Stomach (tissue), 8 donors: ENCODE measurements at regions not wholly inside any gene's neighbourhood (a gene's known extent, or its start where the extent isn't known, plus 50 kb on each side); places are given as distances from the start of the nearest gene placed in this dataset.

Source experiments
- DNase-seq, 2 donors: peaks; one replicate each; pipeline versions ENCODE4 v3.0.0 to v3.0.0-alpha.2; 2013 to 2019
- H3K27ac ChIP-seq, 5 donors: fragments of 200-600 bp in 4 of 5; sonication (generic) in 4 of 5; one replicate each; pipeline ENCODE4 v1.5.1; 2013 to 2019; ENCODE audit warnings: mild to moderate bottlenecking in 1 of 5, moderate library complexity in 1 of 5
- H3K27me3 ChIP-seq, 3 donors: fragments of 200-600 bp; sonication (generic); one replicate each; pipeline ENCODE4 v1.5.1; 2017 to 2019; ENCODE audit warnings: mixed run types in 1 of 3
- H3K36me3 ChIP-seq, 4 donors: fragments of 200-600 bp; sonication (generic); 1 replicate in 3 of 4; 2 replicates in 1 of 4; pipeline ENCODE4 v1.5.1; 2016 to 2019
- H3K4me1 ChIP-seq, 4 donors: fragments of 200-600 bp; sonication (generic); one replicate each; pipeline ENCODE4 v1.5.1; 2016 to 2019
- H3K4me3 ChIP-seq, 4 donors: fragments of 200-600 bp; sonication (generic) in 3 of 4; one replicate each; pipeline ENCODE4 v1.5.1; 2016 to 2019; ENCODE audit warnings: mild to moderate bottlenecking in 1 of 4
- H3K9me3 ChIP-seq, 4 donors: fragments of 200-600 bp; sonication (generic); one replicate each; pipeline ENCODE4 v1.5.1; 2016 to 2019
- CTCF ChIP-seq, 7 experiments: fragments of 450-650 bp in 4 of 7; fragments of 200-600 bp in 3 of 7; sonication (generic) in 3 of 7; IDR thresholded peaks; one replicate each; pipeline ENCODE4 v1.5.1; 2016 to 2019; ENCODE audit warnings: antibody characterized with exemption in 7 of 7, control low read depth in 2 of 7, mild to moderate bottlenecking in 1 of 7
- EP300 ChIP-seq: sonication (generic); formaldehyde crosslinking; IDR thresholded peaks from one replicate; pipeline ENCODE4 v1.6.1; 2017; ENCODE audit warnings: antibody characterized with exemption
- POLR2A ChIP-seq, 4 donors: fragments of 450-650 bp; IDR thresholded peaks; one replicate each; pipeline ENCODE4 v1.6.1; 2016; ENCODE audit warnings: antibody characterized with exemption in 4 of 4, control low read depth in 2 of 4, mild to moderate bottlenecking in 1 of 4, moderate library complexity in 1 of 4
- POLR2AphosphoS5 ChIP-seq, 3 donors: sonication (generic); formaldehyde crosslinking; IDR thresholded peaks; one replicate each; pipeline ENCODE4 v1.6.1; 2016; ENCODE audit warnings: antibody characterized with exemption in 3 of 3
- WGBS, 5 donors: extraction: QIAGEN DNeasy Blood & Tissue Kit in 3 of 5; methylation state at CpG; one replicate each; pipeline versions ENCODE4 v1.1.5 to v1.1.7; 2013 to 2018; 5-methylcytosine and 5-hydroxymethylcytosine counted together
- intact Hi-C: fragments of 100-400 bp; cut with DNase I; formaldehyde crosslinking; loops from one replicate; pipeline ENCODE4 v1.15.1; 2023; ENCODE audit warnings: low total_unique reads
- donor health status: healthy with polysubstance abuse.
- donor health status: Bipolar disorder and iron deficiency.
- donor health status: healthy.

- H3K36me3 ChIP-seq = no peaks in the 10 kb centered on the region
- peaks cover 0 to 34% (median 12%) of the 10 kb centered on the region in 4 donors for H3K4me1 ChIP-seq
- H3K27me3 ChIP-seq = peaks cover 0 to 3% (median 0%) of the 10 kb centered on the region in 3 donors
- no peak overlapping the region for H3K4me3 ChIP-seq
- H3K9me3 ChIP-seq = peaks cover 0 to 7% (median 3%) of the 10 kb centered on the region in 4 donors
- TF ChIP-seq CTCF (IDR thresholded peaks at IDR 0.05) (no peak), POLR2A (IDR thresholded peaks at IDR 0.05) (no peak), POLR2AphosphoS5 (IDR thresholded peaks at IDR 0.05) (no peak), EP300 (no peak)
- peak; percentile 85 to 87 for DNase-seq
- intact Hi-C loops = no loop called here
- WGBS, 5 donors = 26 to 40% (median 35%) methylated on average over 18 of the region's 18 CpGs
- no peak overlapping the region for H3K27ac ChIP-seq
Measured at GRCh38 chr10:5583525-5584175, 58.9 kb downstream of the CALML3 start.

GRCh38 chr10:5584895-5585516, 60.2 kb downstream of the CALML3 start:
- no peak overlapping the region for H3K4me3 ChIP-seq
- no peak for TF ChIP-seq CTCF (IDR thresholded peaks at IDR 0.05)
- no peak for TF ChIP-seq POLR2AphosphoS5 (IDR thresholded peaks at IDR 0.05)
- no peak for TF ChIP-seq POLR2A (IDR thresholded peaks at IDR 0.05)
- no peak for TF ChIP-seq EP300
- intact Hi-C loops = no loop called here
- no peaks in the 10 kb centered on the region for H3K36me3 ChIP-seq
- peaks cover 0 to 28% (median 12%) of the 10 kb centered on the region in 4 donors for H3K4me1 ChIP-seq
- 70 to 85% (median 83%) methylated on average over 9 to 10 of the region's 10 CpGs for WGBS, 5 donors
- peaks cover 0 to 7% (median 3%) of the 10 kb centered on the region in 4 donors for H3K9me3 ChIP-seq
- H3K27me3 ChIP-seq = peaks cover 0 to 3% (median 0%) of the 10 kb centered on the region in 3 donors
- H3K27ac ChIP-seq = no peak overlapping the region
- no peak for DNase-seq

GRCh38 chr10:5585517-5586206, 60.9 kb downstream of the CALML3 start:
- WGBS, 5 donors = 53 to 76% (median 70%) methylated on average over 7 of the region's 7 CpGs
- H3K36me3 ChIP-seq = no peaks in the 10 kb centered on the region
- no peak overlapping the region for H3K27ac ChIP-seq
- no peak for DNase-seq
- H3K27me3 ChIP-seq = peaks cover 0 to 3% (median 0%) of the 10 kb centered on the region in 3 donors
- H3K4me1 ChIP-seq = peaks cover 0 to 28% (median 12%) of the 10 kb centered on the region in 4 donors
- TF ChIP-seq POLR2A (IDR thresholded peaks at IDR 0.05) (no peak), POLR2AphosphoS5 (IDR thresholded peaks at IDR 0.05) (no peak), EP300 (no peak), CTCF (IDR thresholded peaks at IDR 0.05) (no peak)
- peaks cover 0 to 7% (median 3%) of the 10 kb centered on the region in 4 donors for H3K9me3 ChIP-seq
- H3K4me3 ChIP-seq = no peak overlapping the region
- intact Hi-C loops = no loop called here
